ENCODE measurements at regions not wholly inside any gene's neighbourhood (a gene's known extent, or its start where the extent isn't known, plus 50 kb on each side); places are given as distances from the start of the nearest gene placed in this dataset.

GRCh38 chr11:23320131-23320530 lies 459.9 kb upstream of the CCDC179 start:
- TF ChIP-seq CTCF (IDR thresholded peaks at IDR 0.05) = no peak
- no peak for TF ChIP-seq ZFX (IDR thresholded peaks at IDR 0.05; ENCODE audit: borderline replicate concordance)
